Panc1 (cell line): ENCODE measurements at regions not wholly inside any gene's neighbourhood (a gene's known extent, or its start where the extent isn't known, plus 50 kb on each side); places are given as distances from the start of the nearest gene placed in this dataset.

ENCODE experiments used
- ATAC-seq: fragments of 200-7000 bp; cut with Tn5 transposase; 2 replicates; pipeline ENCODE4 v1.9.1; 2020; ENCODE audit warnings: mild to moderate bottlenecking, moderate library complexity
- BruUV-seq: library from RNA; stranded (reverse); fragments of 400-500 nt; replicated peaks from 2 replicates; lab custom pipeline; 2021; lab: Mats Ljungman, UMichigan
- CTCF ChIA-PET: fragments of 300-600 bp; sonication (Branson Sonifier 250); formaldehyde crosslinking; loops from one replicate; lab custom pipeline; 2022; ENCODE audit warnings: antibody characterized with exemption; lab: Charles Lee
- POLR2A ChIA-PET: fragments of 300-600 bp; sonication (Branson Sonifier 250); formaldehyde crosslinking; loops from one replicate; lab custom pipeline; 2022; ENCODE audit warnings: antibody characterized with exemption; lab: Charles Lee
- DNase-seq: peaks from one replicate; pipeline ENCODE4 v3.0.0-alpha.2; 2010; ENCODE audit warnings: low read depth, low spot score
- H3K27ac ChIP-seq: 2 replicates; pipeline ENCODE4 v1.5.1; 2011; ENCODE audit warnings: mild to moderate bottlenecking, low read length, inconsistent platforms
- H3K27me3 ChIP-seq: fragments of 200-500 bp; sonication (Bioruptor generic); 2 replicates; pipeline ENCODE4 v1.6.0; 2014; ENCODE audit warnings: low read length, inconsistent platforms; ENCODE audit not compliant: control insufficient read depth, insufficient read depth
- H3K36me3 ChIP-seq: fragments of 200-500 bp; sonication (Bioruptor generic); 2 replicates; pipeline ENCODE4 v1.5.1; 2014; ENCODE audit warnings: inconsistent platforms, mild to moderate bottlenecking, low read length, moderate library complexity; ENCODE audit not compliant: control insufficient read depth, insufficient read depth
- H3K4me1 ChIP-seq: 2 replicates; pipeline ENCODE4 v1.5.1; 2011; ENCODE audit warnings: inconsistent platforms, mild to moderate bottlenecking, low read length, moderate library complexity; ENCODE audit not compliant: control insufficient read depth, insufficient read depth
- H3K4me3 ChIP-seq, 2 experiments: 2 replicates each; pipeline ENCODE4 v1.5.1; 2011 to 2012; ENCODE audit warnings: low read depth in 2 of 2, low read length in 2 of 2, mild to moderate bottlenecking in 2 of 2, inconsistent platforms in 1 of 2, moderate library complexity in 1 of 2
- H3K9me3 ChIP-seq: fragments of 200-500 bp; sonication (Bioruptor generic); 2 replicates; pipeline ENCODE4 v1.5.1; 2014; ENCODE audit warnings: low read depth, mild to moderate bottlenecking, inconsistent platforms, low read length, moderate library complexity; ENCODE audit not compliant: control insufficient read depth, insufficient read depth
- CTCF ChIP-seq: fragments of 450-650 bp; IDR thresholded peaks from 2 replicates; pipeline ENCODE4 v1.5.1; 2017; ENCODE audit warnings: mild to moderate bottlenecking
- POLR2AphosphoS5 ChIP-seq: IDR thresholded peaks from 2 replicates; pipeline ENCODE4 v1.6.1; 2012; ENCODE audit warnings: mild to moderate bottlenecking, low read depth, low read length, moderate library complexity
- REST ChIP-seq, 2 experiments: IDR thresholded peaks; 2 replicates each; pipeline ENCODE4 v1.6.1; 2011 to 2012; ENCODE audit warnings: low read depth in 2 of 2, control low read depth in 1 of 2, low read length in 1 of 2, mild to moderate bottlenecking in 1 of 2, moderate library complexity in 1 of 2; ENCODE audit not compliant: insufficient read depth in 1 of 2
- SIN3A ChIP-seq: IDR thresholded peaks from 2 replicates; pipeline ENCODE4 v1.6.1; 2012; ENCODE audit warnings: low read depth, mild to moderate bottlenecking, low read length, moderate library complexity, borderline replicate concordance; ENCODE audit not compliant: insufficient read depth
- TCF7L2 ChIP-seq: IDR thresholded peaks from 2 replicates; pipeline ENCODE4 v1.6.1; 2011; ENCODE audit warnings: mild to moderate bottlenecking, low read depth, low read length, inconsistent platforms
- in situ Hi-C: cut with HindIII; loops from 2 replicates; pipeline ENCODE4 v1.10.0; 2016; ENCODE audit warnings: low sequenced_read_pairs, low pct_unique_long_range_greater_than_20kb
- intact Hi-C: fragments of 100-400 bp; cut with micrococcal nuclease; formaldehyde crosslinking; loops from one replicate; pipeline ENCODE4 v1.10.0; 2022; ENCODE audit not compliant: unreplicated experiment

GRCh38 chr1:5709976-5710375 is 282.2 kb downstream of the NPHP4 start:
- TF ChIP-seq SIN3A (no peak), POLR2AphosphoS5 (no peak), TCF7L2 (no peak), CTCF (no peak), REST (IDR thresholded peaks at IDR 0.05; ENCODE audit: insufficient read depth in 1 of 2, low read depth in 2 of 2, low read length in 1 of 2) (no peak)
- in situ Hi-C loops, result no loop called here
- no TSS peak for BruUV-seq
- Histone ChIP-seq H3K4me1 (no peaks in the 10 kb centered on the region), H3K9me3 (no peaks in the 10 kb centered on the region), H3K27me3 (no peaks in the 10 kb centered on the region; the same call in 1 of the 2 replicates), H3K4me3 (no peak overlapping the region), H3K27ac (no peak overlapping the region), H3K36me3 (no peaks in the 10 kb centered on the region)
- ChIA-PET CTCF (interaction anchor here (0.7 kb wide), 1 partner anchor 812 kb away, joined by 4 read pairs; no protein-coding TSS in a partner anchor), POLR2A (no interaction called here)
- ATAC-seq (no peak), DNase-seq (no peak)
- intact Hi-C loops, result no loop called here

GRCh38 chr1:5709461-5709975 is 282.7 kb downstream of the NPHP4 start:
- BruUV-seq, result no TSS peak
- Histone ChIP-seq H3K27me3 (no peaks in the 10 kb centered on the region; the same call in 1 of the 2 replicates), H3K27ac (no peak overlapping the region), H3K36me3 (no peaks in the 10 kb centered on the region), H3K4me1 (no peaks in the 10 kb centered on the region), H3K4me3 (no peak overlapping the region), H3K9me3 (no peaks in the 10 kb centered on the region)
- TF ChIP-seq POLR2AphosphoS5 (no peak), REST (IDR thresholded peaks at IDR 0.05; ENCODE audit: insufficient read depth in 1 of 2, low read depth in 2 of 2, low read length in 1 of 2) (no peak), CTCF (no peak)
- ATAC-seq (no peak), DNase-seq (no peak)
- intact Hi-C loops, result no loop called here
- ChIA-PET CTCF (interaction anchor here (0.6 kb wide), 1 partner anchor 37 kb away, joined by 3 read pairs; no protein-coding TSS in a partner anchor), POLR2A (no interaction called here)
- in situ Hi-C loops, result no loop called here
